GM15510 (cell line): ENCODE measurements at regions not wholly inside any gene's neighbourhood (a gene's known extent, or its start where the extent isn't known, plus 50 kb on each side); places are given as distances from the start of the nearest gene placed in this dataset.
A peak's percentile ranks its signal among the peaks of the same experiment; 100 is the strongest.

Source experiments
- POLR2A ChIP-seq: IDR thresholded peaks from 3 replicates; pipeline ENCODE4 v1.6.1; 2011; ENCODE audit warnings: borderline replicate concordance; ENCODE audit not compliant: insufficient read length; ENCODE audit errors: extremely low read depth

DNA sequence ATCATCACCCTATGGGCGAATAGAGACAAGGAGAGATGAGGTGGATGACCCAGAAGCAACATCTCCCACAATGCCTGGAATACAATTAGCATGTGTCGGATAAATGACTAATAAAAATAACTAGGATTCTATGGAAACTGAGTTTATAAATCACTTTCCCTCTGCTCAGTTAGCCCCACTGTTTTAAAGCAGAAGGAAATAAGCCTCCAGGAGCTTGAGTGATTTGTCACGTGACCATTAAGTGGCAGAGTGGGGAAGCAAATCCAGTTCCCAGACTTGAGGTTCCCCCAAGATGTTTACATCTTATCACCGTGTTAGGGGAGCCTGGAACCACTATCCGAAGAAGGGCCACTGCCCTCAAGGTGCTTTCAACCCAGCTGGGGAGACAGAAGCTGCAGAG lies 136.5 kb upstream of the CCND2 start:
- TF ChIP-seq POLR2A: no peak

DNA sequence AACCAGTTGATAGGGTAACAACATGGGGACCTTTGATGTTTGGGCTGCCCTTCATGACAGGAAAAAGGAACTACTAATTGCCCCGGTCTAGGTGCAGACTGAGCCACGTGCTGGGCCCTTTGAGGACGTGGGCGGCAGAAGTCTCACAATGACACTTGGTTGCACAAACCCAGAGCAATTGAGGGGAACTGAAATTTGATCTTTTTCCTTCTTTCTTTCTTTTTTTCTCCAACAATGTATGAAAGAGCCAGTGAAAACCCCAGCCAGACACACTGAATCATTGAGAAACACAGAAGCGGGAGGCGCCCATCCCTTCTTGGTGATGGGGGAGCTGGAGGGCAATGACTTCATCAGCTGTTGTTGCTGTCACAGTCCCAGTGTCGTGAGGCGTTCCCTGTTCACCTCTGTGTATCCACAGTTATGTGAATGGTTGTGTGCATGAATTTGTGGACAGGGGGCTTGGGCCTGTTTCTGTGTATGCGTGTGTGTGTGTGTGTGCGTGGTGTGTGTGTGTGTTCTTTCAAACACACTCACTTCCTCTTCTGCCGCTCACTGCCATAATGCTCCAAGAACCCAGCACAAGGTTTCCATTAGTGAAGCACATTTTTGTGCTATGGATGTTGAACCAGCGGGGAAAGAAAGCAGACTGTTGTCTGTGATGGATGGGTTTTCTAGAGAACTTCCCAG lies 137.5 kb upstream of the CCND2 start:
- peak; percentile 6 for TF ChIP-seq POLR2A

DNA sequence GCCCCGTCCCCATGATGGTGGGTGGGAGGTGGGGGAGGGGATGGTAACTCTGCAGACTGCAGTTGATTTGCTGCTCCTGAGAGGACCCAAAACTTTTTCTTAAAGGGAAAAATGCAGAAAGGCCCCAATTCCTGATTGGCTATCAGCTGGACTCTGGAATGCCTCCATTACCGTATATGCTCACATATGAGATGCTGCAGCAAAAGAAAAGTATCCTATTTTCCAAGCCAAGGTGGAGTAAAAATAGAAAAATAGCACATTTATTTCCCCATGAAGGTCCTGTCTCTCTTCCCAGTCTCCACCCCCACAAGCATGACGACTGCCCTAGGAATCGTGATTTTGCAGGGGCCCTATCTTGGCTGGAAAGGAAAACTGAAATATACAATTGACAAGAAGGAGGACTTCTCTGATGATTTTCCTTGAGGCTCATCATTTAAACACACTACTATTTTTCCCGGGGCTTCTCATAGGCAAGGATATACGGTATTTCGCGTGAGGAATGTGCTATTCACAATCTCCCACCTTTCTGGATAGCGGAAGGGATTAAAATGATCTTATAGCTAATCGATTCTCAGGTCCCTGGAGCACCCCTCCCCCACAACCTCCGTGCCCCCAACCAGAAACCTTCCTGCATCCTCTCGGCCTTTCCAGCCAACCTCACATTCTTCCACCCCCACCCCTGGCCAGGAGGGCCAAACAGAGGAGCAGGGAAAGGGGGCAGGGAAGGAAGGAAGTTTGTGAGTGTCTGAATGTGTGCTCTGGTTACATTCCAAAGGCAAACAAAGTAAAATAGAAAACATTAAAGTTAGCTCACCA lies 138.9 kb upstream of the CCND2 start:
- TF ChIP-seq POLR2A: no peak

DNA sequence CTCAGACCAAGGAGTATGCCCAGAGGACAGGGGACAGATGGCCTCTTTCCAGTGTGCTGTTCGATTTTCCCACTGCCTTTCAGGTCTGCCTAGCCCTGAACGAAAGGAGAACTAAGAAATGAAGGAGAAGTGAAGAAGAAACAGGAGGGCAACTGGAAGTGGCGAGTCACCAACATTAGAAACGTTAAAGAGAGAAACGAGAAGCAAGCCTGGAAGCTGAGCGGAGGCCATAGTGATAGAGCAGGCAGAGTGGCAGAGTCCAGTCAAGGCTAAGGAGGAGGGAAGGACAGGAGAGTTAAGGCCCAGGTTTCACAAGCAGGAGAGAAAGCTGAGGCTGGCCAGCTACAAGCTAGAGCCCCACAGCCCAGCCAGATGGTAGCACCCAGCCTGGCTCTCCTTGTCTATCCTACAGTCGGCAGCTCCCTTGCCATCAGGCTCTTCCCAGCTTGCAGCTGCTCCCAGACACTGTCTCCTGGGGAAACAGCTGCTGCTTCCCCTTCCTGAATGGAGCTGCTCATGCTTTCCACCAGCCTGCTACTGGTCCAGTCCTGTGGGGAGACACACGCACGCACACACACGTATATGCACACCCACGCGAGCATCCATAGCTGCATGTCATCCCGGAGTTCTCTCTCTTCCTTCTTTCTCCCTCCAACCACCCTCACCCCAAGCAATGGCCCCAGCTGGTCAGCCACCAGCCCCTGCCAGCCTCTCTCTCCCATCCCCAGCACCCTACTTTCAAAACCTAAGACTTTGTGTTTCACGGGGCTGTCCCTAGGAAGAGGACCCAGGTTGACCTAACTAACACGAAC lies 139.7 kb upstream of the CCND2 start:
- TF ChIP-seq POLR2A: no peak

DNA sequence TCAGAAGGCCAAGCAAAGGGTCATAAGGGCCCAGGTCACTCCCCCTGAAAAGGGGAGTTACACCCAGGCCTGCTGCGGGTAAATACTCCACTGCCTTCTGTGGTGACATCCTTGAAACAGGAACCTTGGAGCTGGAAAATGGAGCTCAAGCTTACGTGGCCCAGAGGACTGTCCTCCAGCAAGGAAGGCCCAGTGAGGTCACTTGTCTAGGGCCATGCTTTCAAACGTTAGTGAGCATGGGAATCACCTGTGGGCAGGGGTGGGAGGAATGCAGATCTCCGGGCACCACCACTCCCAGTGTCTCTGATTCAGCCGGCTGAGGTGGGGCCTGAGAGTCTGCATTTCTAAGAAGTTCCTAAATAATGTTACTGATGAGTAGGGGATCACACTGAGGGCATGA lies 140.5 kb upstream of the CCND2 start:
- TF ChIP-seq POLR2A: no peak

DNA sequence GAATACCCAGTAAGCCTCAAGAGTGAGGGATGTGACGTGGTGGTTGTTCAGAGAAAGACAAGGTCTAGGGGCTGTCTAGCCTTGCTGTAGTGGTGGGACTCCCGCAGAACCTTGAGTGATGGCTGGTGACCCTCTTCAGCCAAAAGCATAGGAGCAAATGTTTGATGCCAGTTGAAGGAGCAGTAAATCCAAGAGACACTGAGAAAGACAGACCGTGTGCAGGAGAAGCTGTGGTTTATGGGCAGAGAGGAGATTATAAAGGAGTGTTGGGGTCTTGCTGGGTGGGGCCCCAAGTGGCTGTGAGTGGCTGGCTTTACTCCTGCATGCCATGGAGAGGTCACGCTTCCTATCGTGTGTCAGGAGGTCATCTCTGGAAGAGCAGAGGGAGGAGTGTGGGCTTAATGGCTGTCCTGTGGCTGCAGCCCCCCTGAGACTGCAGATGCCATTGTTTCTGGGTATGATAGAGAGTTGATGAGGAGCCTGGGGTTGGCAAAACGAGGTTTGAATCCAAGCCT lies 152.0 kb upstream of the CCND2 start:
- TF ChIP-seq POLR2A: no peak

DNA sequence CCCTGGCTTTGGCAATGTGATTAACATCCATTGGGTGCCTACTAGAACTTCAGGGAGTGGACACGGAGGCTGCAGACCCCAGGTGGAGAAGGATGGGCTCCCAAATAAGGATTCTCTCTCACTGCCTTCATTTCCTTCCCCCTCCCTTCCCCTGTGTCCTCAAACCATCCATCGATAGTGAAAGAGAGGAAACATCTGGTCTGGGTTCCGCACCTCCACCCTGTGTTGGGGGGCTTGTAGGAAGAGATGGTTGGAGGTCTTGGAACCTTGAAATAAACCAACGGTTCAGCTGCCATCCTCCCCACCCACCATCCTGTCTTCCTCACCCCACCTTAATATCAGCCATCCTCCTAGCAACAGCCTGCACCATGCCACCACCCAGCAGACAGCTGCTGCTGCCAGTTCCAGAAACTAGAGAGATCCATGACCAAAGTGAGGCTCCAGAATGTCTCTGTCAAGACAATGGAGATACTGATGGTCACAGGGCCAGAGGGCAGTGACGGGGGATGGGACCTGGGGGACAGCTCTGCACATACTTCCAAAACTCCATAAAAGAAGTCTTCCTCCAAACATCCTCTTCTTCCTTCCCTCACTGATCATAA lies 153.1 kb upstream of the CCND2 start:
- TF ChIP-seq POLR2A: no peak

DNA sequence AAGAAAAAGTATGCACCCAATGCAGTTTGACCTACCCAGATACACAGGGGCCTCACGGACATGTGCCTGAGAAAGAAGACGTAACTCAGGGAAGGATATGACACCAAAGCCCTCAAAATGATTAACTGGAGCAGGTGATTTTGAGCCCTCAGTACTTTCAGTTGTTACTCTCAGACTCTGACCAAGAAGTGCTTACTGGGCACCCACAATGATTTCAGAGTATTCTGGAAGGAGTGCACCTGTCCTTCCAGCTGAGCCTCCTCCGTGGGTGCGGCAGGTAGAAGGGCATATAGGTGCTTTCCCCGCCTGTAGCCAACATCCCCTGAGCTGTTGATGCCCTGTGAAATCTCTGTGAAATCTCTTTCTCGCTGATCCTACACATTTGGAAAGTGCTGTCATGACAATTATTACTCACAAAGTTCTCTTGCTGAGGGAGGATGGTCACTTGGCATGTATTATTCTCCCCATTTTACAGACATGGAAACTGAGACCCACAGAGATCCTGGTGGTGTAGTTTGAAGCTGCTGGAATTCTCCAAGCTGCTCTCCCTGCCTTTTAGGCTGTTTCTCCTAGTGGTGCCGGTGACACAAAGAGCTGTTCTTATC lies 154.3 kb upstream of the CCND2 start:
- TF ChIP-seq POLR2A: no peak

DNA sequence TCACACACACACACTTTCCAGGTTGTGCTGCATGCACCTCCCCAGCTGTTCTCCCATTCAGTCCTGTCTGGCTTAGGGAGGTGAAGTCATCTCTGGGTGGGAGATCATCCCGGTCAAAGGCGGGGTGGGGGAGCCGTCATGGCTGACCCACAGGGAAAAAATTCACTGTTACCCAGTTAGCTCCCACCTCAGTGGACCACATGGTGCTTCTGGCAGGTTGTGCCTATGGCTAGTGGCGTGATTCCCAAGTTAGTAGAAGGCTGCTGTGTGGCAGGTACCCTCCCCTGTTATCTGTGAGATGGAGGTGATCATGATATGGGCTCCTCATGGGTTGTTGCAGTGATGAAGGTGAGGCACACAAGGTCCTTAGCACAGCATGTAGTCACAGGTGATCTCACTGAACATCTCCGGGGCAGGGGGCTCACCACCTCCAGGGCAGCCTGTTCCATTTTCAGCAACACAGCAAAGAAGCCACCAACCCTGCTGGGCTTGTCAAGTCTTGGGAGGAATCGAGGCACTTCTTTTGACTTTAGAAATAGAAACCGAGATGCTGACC lies 154.9 kb upstream of the CCND2 start:
- TF ChIP-seq POLR2A: peak; percentile 27

DNA sequence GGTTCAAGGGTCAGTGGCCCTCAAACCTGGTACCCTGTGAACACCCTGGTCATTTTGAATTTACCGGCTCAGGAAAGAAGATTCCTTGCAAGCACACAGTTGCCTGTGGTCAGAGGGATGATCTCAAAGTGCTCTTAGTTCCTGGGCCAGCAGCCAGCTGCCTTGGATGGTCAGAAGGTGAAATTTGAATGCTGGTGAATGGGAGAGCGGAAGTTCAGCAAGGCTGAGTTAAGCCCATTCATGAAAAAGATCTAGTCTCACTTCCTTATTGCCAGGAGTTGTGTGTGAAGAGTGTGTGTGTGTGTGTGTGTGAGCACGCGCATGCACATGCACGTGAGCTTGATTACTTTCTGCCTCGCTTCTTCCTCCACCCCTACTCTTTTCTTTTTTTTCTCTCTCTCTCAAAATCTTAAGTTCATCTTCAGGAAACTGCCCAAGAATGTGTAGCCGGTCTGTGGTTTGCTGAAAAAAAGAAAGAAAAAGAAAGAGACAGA lies 155.5 kb upstream of the CCND2 start:
- no peak for TF ChIP-seq POLR2A

DNA sequence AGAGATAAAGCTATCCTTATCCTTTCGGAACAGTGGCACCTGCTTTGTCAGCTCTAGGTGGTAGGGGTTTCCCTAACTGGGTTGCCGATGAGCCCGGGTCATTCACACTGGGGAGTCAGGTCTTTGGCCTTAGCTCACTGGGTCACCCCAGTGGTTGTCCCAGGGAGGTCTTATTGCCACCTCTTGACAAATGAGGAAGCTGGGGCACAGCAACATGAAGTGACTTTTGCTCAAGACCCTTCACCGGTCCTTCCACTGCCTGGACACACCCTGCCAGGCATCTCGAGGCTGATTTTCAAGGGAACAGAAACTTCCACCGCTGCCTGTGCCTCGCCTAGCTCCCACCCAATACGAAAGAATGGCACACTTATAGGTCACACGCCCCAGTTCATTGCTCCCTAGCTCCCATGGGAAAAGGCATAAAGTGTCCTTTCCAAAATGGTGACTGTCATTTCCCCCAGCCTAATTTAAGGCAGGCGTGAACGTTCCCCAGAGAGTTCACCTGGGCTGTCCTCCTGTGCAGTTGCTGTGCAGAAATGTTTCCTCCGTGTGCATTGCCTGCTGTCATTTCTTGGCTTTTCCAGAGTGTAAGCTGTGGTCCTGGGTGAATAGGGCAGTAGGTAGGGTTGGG lies 156.1 kb upstream of the CCND2 start:
- TF ChIP-seq POLR2A: no peak

DNA sequence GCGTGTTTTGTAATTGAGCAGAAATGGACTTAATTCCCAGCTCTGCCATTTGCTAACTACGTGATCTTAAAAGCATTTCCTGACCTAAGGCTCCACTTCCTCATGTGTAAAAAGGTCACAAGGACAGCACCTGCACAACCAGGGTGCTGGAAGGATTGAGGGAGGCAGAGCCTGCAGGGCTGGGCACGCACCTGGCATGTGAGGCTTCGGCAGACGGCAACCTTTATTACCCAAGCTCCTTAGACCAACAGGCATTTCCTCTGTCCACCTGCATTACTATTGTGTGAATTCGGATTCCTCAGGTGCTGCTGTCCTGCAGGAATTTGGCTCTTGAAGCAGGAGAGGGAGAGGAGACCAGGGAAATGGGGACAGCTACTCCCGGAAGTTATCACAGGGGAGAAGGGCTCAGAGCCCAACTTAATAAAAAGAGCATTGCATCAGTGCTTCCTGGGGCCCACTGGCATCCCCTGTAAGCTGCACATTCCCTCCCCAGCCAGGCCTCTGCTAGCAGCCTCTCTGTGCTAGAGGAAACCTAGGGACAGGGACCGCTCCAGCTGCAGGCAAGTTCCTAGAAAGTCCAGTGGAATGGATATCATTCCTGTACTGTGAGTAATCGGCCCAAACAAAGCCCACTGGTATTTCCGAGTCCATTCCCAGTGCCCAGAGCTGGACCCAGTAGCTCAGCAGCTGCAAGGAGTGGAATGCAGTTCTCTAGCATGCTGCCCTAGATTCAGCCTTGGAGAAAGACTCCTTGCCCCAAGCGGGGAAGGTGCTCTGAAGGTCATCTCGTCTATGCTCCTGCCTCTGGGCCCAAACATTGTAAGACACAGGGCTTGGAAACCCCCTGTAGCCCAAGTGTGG lies 157.1 kb upstream of the CCND2 start:
- peak; percentile 13 for TF ChIP-seq POLR2A

DNA sequence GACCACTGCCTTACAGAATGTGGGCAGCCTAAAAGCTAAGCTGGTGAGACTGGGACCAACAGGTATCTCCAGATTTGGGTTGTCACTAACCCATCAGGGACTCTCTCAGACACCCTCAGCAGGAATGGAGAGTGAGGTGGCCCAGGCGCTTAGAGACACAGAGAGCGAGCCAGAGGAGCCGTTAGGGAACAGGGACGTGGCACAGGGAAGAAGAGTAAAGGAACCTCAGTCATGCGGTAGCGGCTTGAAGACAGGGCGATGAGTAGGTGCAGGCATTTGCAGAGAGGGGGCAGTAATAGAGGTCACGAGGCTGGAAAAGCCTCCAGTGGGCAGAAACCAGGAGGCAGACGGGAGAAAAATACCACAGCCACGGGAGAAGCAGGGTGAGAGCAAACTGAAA lies 158.0 kb upstream of the CCND2 start:
- no peak for TF ChIP-seq POLR2A

DNA sequence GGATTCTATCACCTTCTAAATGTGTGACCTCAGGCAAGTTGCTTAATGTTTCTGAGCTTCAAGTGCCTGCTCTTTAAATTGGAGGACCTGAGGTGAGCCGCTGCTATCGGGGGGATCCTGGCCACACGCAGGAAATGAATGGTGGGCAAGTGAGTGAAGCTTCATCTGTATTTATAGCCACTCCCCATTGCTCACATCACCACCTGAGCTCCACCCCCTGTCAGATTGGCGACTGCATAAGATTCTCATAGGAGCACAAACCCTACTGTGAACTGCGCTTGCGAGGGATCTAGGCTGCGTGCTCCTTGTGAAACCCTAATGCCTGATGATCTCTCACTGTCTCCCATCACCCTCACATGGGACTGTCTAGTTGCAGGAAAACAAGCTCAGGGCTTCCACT lies 158.6 kb upstream of the CCND2 start:
- TF ChIP-seq POLR2A: no peak
